ENCODE measurements at regions not wholly inside any gene's neighbourhood (a gene's known extent, or its start where the extent isn't known, plus 50 kb on each side); places are given as distances from the start of the nearest gene placed in this dataset.

GRCh38 chr2:139905624-139906023 lies 1125.4 kb upstream of the NXPH2 start:
- TF ChIP-seq CTCF (IDR thresholded peaks at IDR 0.05) (no peak), ZFX (IDR thresholded peaks at IDR 0.05; ENCODE audit: borderline replicate concordance) (no peak)

All from 22Rv1 (cell line).